ENCODE measurements at regions not wholly inside any gene's neighbourhood (a gene's known extent, or its start where the extent isn't known, plus 50 kb on each side); places are given as distances from the start of the nearest gene placed in this dataset.
A peak's percentile ranks its signal among the peaks of the same experiment; 100 is the strongest.

- Histone ChIP-seq H3K9me3 (ENCODE audit: control insufficient read depth in 4 of 4, low read length in 3 of 4) (no peaks in the 10 kb centered on the region), H3K36me3 (ENCODE audit: control insufficient read depth in 4 of 4, insufficient read depth in 3 of 4, low read depth in 1 of 4, low read length in 3 of 4) (no peaks in the 10 kb centered on the region), H3K27ac (ENCODE audit: low read depth in 1 of 2, low read length in 2 of 2) (no peak overlapping the region), H3K4me1 (ENCODE audit: control insufficient read depth in 4 of 4, insufficient read depth in 4 of 4, low read length in 3 of 4) (peaks cover 0 to 4% (median 0%) of the 10 kb centered on the region in 4 donors), H3K9ac (ENCODE audit: low read depth in 1 of 2, low read length in 2 of 2) (no peak overlapping the region), H3K27me3 (ENCODE audit: control insufficient read depth in 4 of 4, insufficient read depth in 4 of 4, low read length in 3 of 4) (no peaks in the 10 kb centered on the region), H3K4me3 (ENCODE audit: low read depth in 1 of 3, low read length in 3 of 3) (no peak overlapping the region)
- DNase-seq (ENCODE audit: low spot score): no peak
- WGBS: 34% methylated on average over 4 of the region's 4 CpGs
- no peak for TF ChIP-seq HNF4G (IDR thresholded peaks at IDR 0.05)
- TF ChIP-seq TAF1 (conservative IDR thresholded peaks at IDR 0.05): no peak
- TF ChIP-seq REST (IDR thresholded peaks at IDR 0.05): no peak
- no peak for TF ChIP-seq GABPA (IDR thresholded peaks at IDR 0.05 in 1 of 2, conservative IDR thresholded peaks at IDR 0.05 in 1 of 2)
- no peak for TF ChIP-seq JUND (IDR thresholded peaks at IDR 0.05)
- TF ChIP-seq NR2F2 (IDR thresholded peaks at IDR 0.05): no peak
- no peak for TF ChIP-seq FOXA1 (IDR thresholded peaks at IDR 0.05)
Measured at GRCh38 chr9:13397220-13397619, 117.7 kb upstream of the MPDZ start.

- 28% methylated on average over 4 of the region's 4 CpGs for WGBS
- no peak overlapping the region for H3K27ac ChIP-seq (ENCODE audit: low read depth in 1 of 2, low read length in 2 of 2)
- no peak overlapping the region for H3K4me3 ChIP-seq (ENCODE audit: low read depth in 1 of 3, low read length in 3 of 3)
- no peaks in the 10 kb centered on the region for H3K27me3 ChIP-seq (ENCODE audit: control insufficient read depth in 4 of 4, insufficient read depth in 4 of 4, low read length in 3 of 4)
- no peak for DNase-seq (ENCODE audit: low spot score)
- no peak overlapping the region for H3K9ac ChIP-seq (ENCODE audit: low read depth in 1 of 2, low read length in 2 of 2)
- peaks cover 0 to 4% (median 0%) of the 10 kb centered on the region in 4 donors for H3K4me1 ChIP-seq (ENCODE audit: control insufficient read depth in 4 of 4, insufficient read depth in 4 of 4, low read length in 3 of 4)
- peaks cover 0 to 3% (median 2%) of the 10 kb centered on the region in 4 donors for H3K9me3 ChIP-seq (ENCODE audit: control insufficient read depth in 4 of 4, low read length in 3 of 4)
- H3K36me3 ChIP-seq (ENCODE audit: control insufficient read depth in 4 of 4, insufficient read depth in 3 of 4, low read depth in 1 of 4, low read length in 3 of 4): no peaks in the 10 kb centered on the region
- TF ChIP-seq CTCF (IDR thresholded peaks at IDR 0.05; ENCODE audit: low read depth, low read length, missing input control) (no peak), FOXA1 (IDR thresholded peaks at IDR 0.05) (no peak), RXRA (IDR thresholded peaks at IDR 0.05) (peak in 1 of 2 donors; percentile 19), YY1 (IDR thresholded peaks at IDR 0.05) (peak; percentile 83), MAX (IDR thresholded peaks at IDR 0.05) (no peak), ATF3 (IDR thresholded peaks at IDR 0.05) (no peak), NR2F2 (IDR thresholded peaks at IDR 0.05) (no peak), HNF4A (conservative IDR thresholded peaks at IDR 0.05) (peak in 1 of 2 donors; percentile 11), REST (IDR thresholded peaks at IDR 0.05) (no peak)
Measured at GRCh38 chr9:13396418-13396817, 116.9 kb upstream of the MPDZ start.
